Keratinocyte (primary cell): ENCODE measurements at regions not wholly inside any gene's neighbourhood (a gene's known extent, or its start where the extent isn't known, plus 50 kb on each side); places are given as distances from the start of the nearest gene placed in this dataset.

Experiments
- DNase-seq: peaks from one replicate; pipeline ENCODE4 v3.0.0-alpha.2; 2011; ENCODE audit warnings: low read depth, missing footprints, low spot score
- FAIRE-seq: peaks from 2 replicates; lab custom pipeline; 2011; peaks lifted over from hg19 to GRCh38; lab: Jason Lieb, UNC
- H2AFZ ChIP-seq: 2 replicates; pipeline ENCODE4 v1.6.0; 2012; ENCODE audit warnings: low read length, control low read depth, inconsistent platforms; ENCODE audit not compliant: control insufficient read depth
- H3K27ac ChIP-seq: 2 replicates; pipeline ENCODE4 v1.5.1; 2011; ENCODE audit warnings: low read length; ENCODE audit not compliant: control insufficient read depth, insufficient read depth
- H3K27me3 ChIP-seq: 3 replicates; pipeline ENCODE4 v1.6.0; 2011; ENCODE audit warnings: low read length; ENCODE audit not compliant: control insufficient read depth, insufficient read depth; ENCODE audit errors: extremely low read depth
- H3K36me3 ChIP-seq, 2 experiments: 2 replicates in 1 of 2; 3 replicates in 1 of 2; pipeline ENCODE4 v1.5.1; 2011; ENCODE audit warnings: low read length in 2 of 2, mild to moderate bottlenecking in 1 of 2; ENCODE audit not compliant: control insufficient read depth in 2 of 2, insufficient read depth in 2 of 2; ENCODE audit errors: extremely low read depth in 1 of 2
- H3K4me1 ChIP-seq: 3 replicates; pipeline ENCODE4 v1.5.1; 2011; ENCODE audit warnings: low read length; ENCODE audit not compliant: control insufficient read depth, insufficient read depth; ENCODE audit errors: extremely low read depth
- H3K4me2 ChIP-seq: 3 replicates; pipeline ENCODE4 v1.6.0; 2011; ENCODE audit warnings: low read depth, low read length; ENCODE audit not compliant: control insufficient read depth, insufficient read depth; ENCODE audit errors: extremely low read depth
- H3K4me3 ChIP-seq, 3 experiments: fragments of 200-600 bp in 1 of 3; sonication (generic) in 1 of 3; 2 replicates in 2 of 3; 3 replicates in 1 of 3; pipeline ENCODE4 v1.5.1; 2011 to 2016; ENCODE audit warnings: low read length in 3 of 3, mild to moderate bottlenecking in 3 of 3, control low read depth in 2 of 3, inconsistent platforms in 1 of 3, low read depth in 1 of 3, mixed read lengths in 1 of 3, mixed run types in 1 of 3, moderate library complexity in 1 of 3; ENCODE audit not compliant: control insufficient read depth in 2 of 3, insufficient read depth in 2 of 3; ENCODE audit errors: extremely low read depth in 1 of 3
- H3K79me2 ChIP-seq: 2 replicates; pipeline ENCODE4 v1.6.0; 2012; ENCODE audit warnings: low read length; ENCODE audit not compliant: control insufficient read depth, insufficient read depth
- H3K9ac ChIP-seq: 3 replicates; pipeline ENCODE4 v1.6.0; 2011; ENCODE audit warnings: low read length; ENCODE audit not compliant: control insufficient read depth, insufficient read depth; ENCODE audit errors: extremely low read depth
- H3K9me1 ChIP-seq: 3 replicates; pipeline ENCODE4 v1.6.0; 2011; ENCODE audit warnings: low read length; ENCODE audit not compliant: control insufficient read depth, insufficient read depth; ENCODE audit errors: extremely low read depth
- H3K9me3 ChIP-seq: 2 replicates; pipeline ENCODE4 v1.5.1; 2012; ENCODE audit warnings: low read depth, low read length; ENCODE audit not compliant: control insufficient read depth
- H4K20me1 ChIP-seq: 3 replicates; pipeline ENCODE4 v1.6.0; 2011; ENCODE audit warnings: low read length; ENCODE audit not compliant: control insufficient read depth, insufficient read depth; ENCODE audit errors: extremely low read depth
- EZH2 ChIP-seq: IDR thresholded peaks from one replicate; pipeline ENCODE4 v1.6.1; 2012; ENCODE audit warnings: inconsistent platforms, mild to moderate bottlenecking, low read length, moderate library complexity
- dilution Hi-C: fragments of 300-500 bp; cut with MboI; formaldehyde crosslinking; loops from one replicate; pipeline ENCODE4 v1.7.0; 2020; ENCODE audit warnings: low sequenced_read_pairs; ENCODE audit not compliant: extremely low pct_ligation_motif_present
- TF ChIP-seq, protein P1 (sequence below), 3 experiments: IDR thresholded peaks in 1 of 3; conservative IDR thresholded peaks in 1 of 3; optimal IDR thresholded peaks in 1 of 3; 2 replicates in 2 of 3; 3 replicates in 1 of 3; pipeline versions ENCODE3 to v1.5.1; 2011; ENCODE audit warnings: low read length in 3 of 3, mild to moderate bottlenecking in 3 of 3, moderate library complexity in 2 of 3, control low read depth in 1 of 3, inconsistent platforms in 1 of 3; ENCODE audit not compliant: insufficient read depth in 2 of 3; ENCODE audit errors: extremely low read depth in 1 of 3

DNA sequence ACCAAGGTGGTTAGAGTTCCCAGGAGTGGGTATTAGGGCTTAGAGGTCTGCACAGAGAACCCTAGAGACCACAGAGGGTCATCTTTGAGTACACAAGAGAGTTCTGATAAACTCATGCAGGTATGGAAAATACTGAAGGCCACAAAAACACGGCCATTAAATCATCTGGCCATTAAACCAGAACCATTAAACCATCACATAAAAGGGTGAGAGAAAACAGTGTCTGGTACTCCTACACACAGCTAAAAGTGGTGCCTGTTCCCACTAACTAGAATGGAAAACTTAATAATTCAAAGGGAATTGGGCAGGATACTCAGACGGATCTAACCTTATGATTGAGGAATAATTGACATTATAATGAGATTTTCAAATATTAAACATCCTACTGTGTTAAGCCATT lies 679.4 kb downstream of the TNS3 start:
- H3K9me3 ChIP-seq, result no peaks in the 10 kb centered on the region
- TF ChIP-seq, protein P1, sequence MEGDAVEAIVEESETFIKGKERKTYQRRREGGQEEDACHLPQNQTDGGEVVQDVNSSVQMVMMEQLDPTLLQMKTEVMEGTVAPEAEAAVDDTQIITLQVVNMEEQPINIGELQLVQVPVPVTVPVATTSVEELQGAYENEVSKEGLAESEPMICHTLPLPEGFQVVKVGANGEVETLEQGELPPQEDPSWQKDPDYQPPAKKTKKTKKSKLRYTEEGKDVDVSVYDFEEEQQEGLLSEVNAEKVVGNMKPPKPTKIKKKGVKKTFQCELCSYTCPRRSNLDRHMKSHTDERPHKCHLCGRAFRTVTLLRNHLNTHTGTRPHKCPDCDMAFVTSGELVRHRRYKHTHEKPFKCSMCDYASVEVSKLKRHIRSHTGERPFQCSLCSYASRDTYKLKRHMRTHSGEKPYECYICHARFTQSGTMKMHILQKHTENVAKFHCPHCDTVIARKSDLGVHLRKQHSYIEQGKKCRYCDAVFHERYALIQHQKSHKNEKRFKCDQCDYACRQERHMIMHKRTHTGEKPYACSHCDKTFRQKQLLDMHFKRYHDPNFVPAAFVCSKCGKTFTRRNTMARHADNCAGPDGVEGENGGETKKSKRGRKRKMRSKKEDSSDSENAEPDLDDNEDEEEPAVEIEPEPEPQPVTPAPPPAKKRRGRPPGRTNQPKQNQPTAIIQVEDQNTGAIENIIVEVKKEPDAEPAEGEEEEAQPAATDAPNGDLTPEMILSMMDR (optimal IDR thresholded peaks at IDR 0.05 in 1 of 3, IDR thresholded peaks at IDR 0.05 in 1 of 3, conservative IDR thresholded peaks at IDR 0.05 in 1 of 3; ENCODE audit: extremely low read depth in 1 of 3, insufficient read depth in 2 of 3, low read length in 3 of 3), result no peak
- TF ChIP-seq EZH2, result no peak
- FAIRE-seq (no peak), DNase-seq (no peak)
- H3K27ac ChIP-seq, result no peak overlapping the region
- no peaks in the 10 kb centered on the region for H4K20me1 ChIP-seq
- no peaks in the 10 kb centered on the region for H3K36me3 ChIP-seq
- no peak overlapping the region for H3K4me3 ChIP-seq
- H3K4me2 ChIP-seq, result no peak overlapping the region
- H2AFZ ChIP-seq, result no peak overlapping the region
- H3K79me2 ChIP-seq, result no peaks in the 10 kb centered on the region
- H3K9me1 ChIP-seq, result no peaks in the 10 kb centered on the region
- H3K4me1 ChIP-seq, result no peaks in the 10 kb centered on the region
- H3K27me3 ChIP-seq, result no peaks in the 10 kb centered on the region
- dilution Hi-C loops, result no loop called here
- H3K9ac ChIP-seq, result no peak overlapping the region

DNA sequence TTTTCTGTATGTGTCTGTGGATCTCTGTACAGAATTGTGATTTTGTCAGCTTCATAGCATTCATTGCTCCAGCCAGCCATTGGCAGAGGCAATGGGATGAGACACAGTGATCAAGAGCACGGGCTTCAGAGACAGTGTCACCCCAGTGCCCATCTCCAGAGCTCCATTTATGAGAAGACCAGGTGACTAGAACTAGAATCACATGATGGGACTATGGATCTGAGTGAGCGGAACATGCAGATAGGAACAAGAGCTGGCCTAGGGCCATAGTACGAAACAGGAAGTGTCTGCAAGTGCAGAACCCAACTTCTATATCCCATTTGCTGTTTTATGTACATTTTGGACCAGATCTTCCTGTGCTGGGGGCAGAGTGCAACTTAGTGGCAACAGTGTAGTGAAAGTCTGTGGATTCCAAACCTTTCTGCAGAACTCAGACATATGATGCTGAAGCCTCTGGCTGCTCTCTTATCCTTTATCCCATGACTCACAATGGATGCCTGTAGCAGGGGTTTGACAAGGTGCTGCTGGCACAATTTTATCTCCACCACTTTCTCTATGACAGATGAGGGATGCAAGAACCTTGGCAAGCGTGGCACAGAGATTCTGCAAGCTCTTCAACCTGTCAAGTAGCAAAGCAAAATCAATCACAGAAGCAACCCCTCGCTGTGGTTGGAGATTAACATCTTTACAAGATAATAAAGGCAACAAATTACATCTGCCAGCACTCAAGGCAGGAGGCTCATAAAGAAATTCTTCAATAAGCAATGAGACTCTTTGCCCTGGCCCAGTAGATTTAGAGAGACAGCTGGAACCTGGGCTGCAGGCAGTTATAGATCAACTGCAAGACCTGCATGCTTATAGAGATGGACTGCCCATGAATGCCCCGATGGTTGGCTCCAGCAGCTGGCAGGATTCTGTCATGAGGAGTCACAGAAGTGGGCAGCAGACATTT lies 681.3 kb downstream of the TNS3 start:
- DNase-seq, result no peak
- dilution Hi-C loops, result no loop called here

More for the DNA sequence above, 681.3 kb downstream of the TNS3 start:
- H3K27ac ChIP-seq, result no peak overlapping the region
- H3K79me2 ChIP-seq, result no peaks in the 10 kb centered on the region
- FAIRE-seq, result no peak
- H4K20me1 ChIP-seq, result no peaks in the 10 kb centered on the region
- H2AFZ ChIP-seq, result no peak overlapping the region
- H3K4me1 ChIP-seq, result no peaks in the 10 kb centered on the region
- no peaks in the 10 kb centered on the region for H3K9me3 ChIP-seq
- H3K27me3 ChIP-seq, result no peaks in the 10 kb centered on the region
- no peaks in the 10 kb centered on the region for H3K36me3 ChIP-seq
- TF ChIP-seq EZH2, result no peak
- TF ChIP-seq, protein P1 (optimal IDR thresholded peaks at IDR 0.05 in 1 of 3, IDR thresholded peaks at IDR 0.05 in 1 of 3, conservative IDR thresholded peaks at IDR 0.05 in 1 of 3; ENCODE audit: extremely low read depth in 1 of 3, insufficient read depth in 2 of 3, low read length in 3 of 3), result no peak
- no peaks in the 10 kb centered on the region for H3K9me1 ChIP-seq
- H3K4me3 ChIP-seq, result no peak overlapping the region
- no peak overlapping the region for H3K4me2 ChIP-seq
- H3K9ac ChIP-seq, result no peak overlapping the region
